Dedifferentiated amniotic fluid mesenchymal stem cell (primary cell): ENCODE measurements at regions not wholly inside any gene's neighbourhood (a gene's known extent, or its start where the extent isn't known, plus 50 kb on each side); places are given as distances from the start of the nearest gene placed in this dataset.

Experiments
- DNase-seq: peaks from one replicate; pipeline ENCODE4 v3.0.0-alpha.2; 2016; ENCODE audit errors: extremely low spot score

GRCh38 chr2:81714817-81715216 is 1410.3 kb upstream of the LRRTM1 start:
- no peak for DNase-seq

GRCh38 chr2:81706856-81707255 is 1402.3 kb upstream of the LRRTM1 start:
- no peak for DNase-seq

GRCh38 chr2:81703831-81704230 is 1399.3 kb upstream of the LRRTM1 start:
- no peak for DNase-seq

GRCh38 chr2:81692566-81692965 is 1388.0 kb upstream of the LRRTM1 start:
- DNase-seq = no peak

- no peak for DNase-seq
These were observed 1371.1 kb upstream of the LRRTM1 start for GRCh38 chr2:81675641-81676040.

GRCh38 chr2:81672923-81673322 is 1368.4 kb upstream of the LRRTM1 start:
- DNase-seq = no peak

GRCh38 chr2:81672516-81672915 is 1368.0 kb upstream of the LRRTM1 start:
- DNase-seq = no peak

GRCh38 chr2:81670885-81671284 is 1366.3 kb upstream of the LRRTM1 start:
- no peak for DNase-seq

GRCh38 chr2:81661081-81661480 is 1356.5 kb upstream of the LRRTM1 start:
- no peak for DNase-seq

- no peak for DNase-seq
These were observed 1353.7 kb upstream of the LRRTM1 start for GRCh38 chr2:81658227-81658626.

- DNase-seq = no peak
These were observed 1345.8 kb upstream of the LRRTM1 start for GRCh38 chr2:81650048-81650971.

GRCh38 chr2:81648806-81649205 is 1344.3 kb upstream of the LRRTM1 start:
- no peak for DNase-seq

GRCh38 chr2:81648370-81648769 is 1343.8 kb upstream of the LRRTM1 start:
- DNase-seq = no peak

GRCh38 chr2:81647715-81648230 is 1343.2 kb upstream of the LRRTM1 start:
- DNase-seq = no peak

- DNase-seq = no peak
These were observed 1341.3 kb upstream of the LRRTM1 start for GRCh38 chr2:81645745-81646301.

GRCh38 chr2:81644189-81644588 is 1339.6 kb upstream of the LRRTM1 start:
- no peak for DNase-seq

- no peak for DNase-seq
These were observed 1320.3 kb upstream of the LRRTM1 start for GRCh38 chr2:81624825-81625224.

GRCh38 chr2:81600088-81600487 is 1295.5 kb upstream of the LRRTM1 start:
- no peak for DNase-seq

GRCh38 chr2:81598453-81598852 is 1293.9 kb upstream of the LRRTM1 start:
- no peak for DNase-seq

- DNase-seq = no peak
These were observed 1284.9 kb upstream of the LRRTM1 start for GRCh38 chr2:81589406-81589805.

- no peak for DNase-seq
These were observed 1279.0 kb upstream of the LRRTM1 start for GRCh38 chr2:81583311-81584108.

GRCh38 chr2:81576713-81577112 is 1272.2 kb upstream of the LRRTM1 start:
- DNase-seq = no peak
